ENCODE measurements at regions not wholly inside any gene's neighbourhood (a gene's known extent, or its start where the extent isn't known, plus 50 kb on each side); places are given as distances from the start of the nearest gene placed in this dataset.

DNA sequence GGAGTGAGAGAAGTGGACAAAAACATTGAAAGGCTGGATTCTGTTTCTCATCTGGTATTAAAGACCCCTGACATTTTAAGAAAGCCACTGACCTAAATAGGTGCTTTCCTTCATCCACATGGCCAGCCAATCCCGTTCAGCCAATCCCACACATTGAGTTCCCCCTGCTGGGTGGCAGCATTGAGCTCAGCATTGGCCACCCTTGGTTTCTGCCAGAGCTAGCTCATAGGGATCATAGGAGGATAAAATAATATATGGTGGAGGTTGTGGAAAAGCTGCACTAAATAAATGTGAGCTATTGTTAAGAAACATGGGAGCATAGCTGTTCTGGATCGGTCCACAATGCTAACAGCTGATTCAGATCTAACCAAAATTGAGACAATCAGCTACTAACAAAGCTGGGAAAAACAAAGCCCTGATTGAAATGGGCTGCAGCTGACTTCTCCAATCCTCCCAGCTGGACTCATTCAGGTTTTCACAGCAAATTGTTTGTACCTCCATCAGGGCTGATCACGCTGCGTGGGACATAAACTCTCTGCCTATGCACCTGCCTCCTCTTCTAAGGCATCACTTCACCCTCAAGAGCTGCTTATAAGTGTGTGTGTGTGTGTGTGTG, 256.5 kb downstream of the EMP1 start:
- no peak for TF ChIP-seq CTCF (IDR thresholded peaks at IDR 0.05)
- Histone ChIP-seq H3K36me3 (no peaks in the 10 kb centered on the region), H3K4me3 (ENCODE audit: low read depth in 1 of 2, low read length in 1 of 2) (no peak overlapping the region), H3K9me3 (no peaks in the 10 kb centered on the region), H3K4me1 (ENCODE audit: control insufficient read depth in 1 of 2, insufficient read depth in 1 of 2, low read depth in 1 of 2, low read length in 1 of 2) (no peaks in the 10 kb centered on the region), H3K27ac (no peak overlapping the region), H3K27me3 (no peaks in the 10 kb centered on the region)

GRCh38 chr12:13451776-13452175, 255.2 kb downstream of the EMP1 start:
- Histone ChIP-seq H3K27me3 (no peaks in the 10 kb centered on the region), H3K36me3 (no peaks in the 10 kb centered on the region), H3K9me3 (no peaks in the 10 kb centered on the region), H3K4me3 (ENCODE audit: low read depth in 1 of 2, low read length in 1 of 2) (no peak overlapping the region), H3K4me1 (ENCODE audit: control insufficient read depth in 1 of 2, insufficient read depth in 1 of 2, low read depth in 1 of 2, low read length in 1 of 2) (no peaks in the 10 kb centered on the region), H3K27ac (no peak overlapping the region)
- no peak for TF ChIP-seq CTCF (IDR thresholded peaks at IDR 0.05)

- H3K4me1 ChIP-seq (ENCODE audit: control insufficient read depth in 1 of 2, insufficient read depth in 1 of 2, low read depth in 1 of 2, low read length in 1 of 2), result no peaks in the 10 kb centered on the region
- no peaks in the 10 kb centered on the region for H3K9me3 ChIP-seq
- no peaks in the 10 kb centered on the region for H3K27me3 ChIP-seq
- TF ChIP-seq CTCF (IDR thresholded peaks at IDR 0.05), result no peak
- no peaks in the 10 kb centered on the region for H3K36me3 ChIP-seq
- no peak overlapping the region for H3K4me3 ChIP-seq (ENCODE audit: low read depth in 1 of 2, low read length in 1 of 2)
- H3K27ac ChIP-seq, result no peak overlapping the region
Measured at GRCh38 chr12:13450231-13451080, 253.9 kb downstream of the EMP1 start.

- no peak for TF ChIP-seq CTCF (IDR thresholded peaks at IDR 0.05)
- H3K4me1 ChIP-seq (ENCODE audit: control insufficient read depth in 1 of 2, insufficient read depth in 1 of 2, low read depth in 1 of 2, low read length in 1 of 2), result no peaks in the 10 kb centered on the region
- H3K27ac ChIP-seq, result no peak overlapping the region
- no peaks in the 10 kb centered on the region for H3K36me3 ChIP-seq
- no peak overlapping the region for H3K4me3 ChIP-seq (ENCODE audit: low read depth in 1 of 2, low read length in 1 of 2)
- H3K27me3 ChIP-seq, result no peaks in the 10 kb centered on the region
- no peaks in the 10 kb centered on the region for H3K9me3 ChIP-seq
Measured at GRCh38 chr12:13444076-13444475, 247.6 kb downstream of the EMP1 start.

- H3K4me3 ChIP-seq (ENCODE audit: low read depth in 1 of 2, low read length in 1 of 2), result no peak overlapping the region
- H3K4me1 ChIP-seq (ENCODE audit: control insufficient read depth in 1 of 2, insufficient read depth in 1 of 2, low read depth in 1 of 2, low read length in 1 of 2), result no peaks in the 10 kb centered on the region
- no peak overlapping the region for H3K27ac ChIP-seq
- H3K36me3 ChIP-seq, result no peaks in the 10 kb centered on the region
- no peaks in the 10 kb centered on the region for H3K27me3 ChIP-seq
- TF ChIP-seq CTCF (IDR thresholded peaks at IDR 0.05), result no peak
- H3K9me3 ChIP-seq, result no peaks in the 10 kb centered on the region
Measured at GRCh38 chr12:13443498-13443897, 247.0 kb downstream of the EMP1 start.
